AG04449 (cell line): ENCODE measurements at regions not wholly inside any gene's neighbourhood (a gene's known extent, or its start where the extent isn't known, plus 50 kb on each side); places are given as distances from the start of the nearest gene placed in this dataset.

Experiments used
- CTCF ChIA-PET: fragments of 350-600 bp; formaldehyde crosslinking; extraction: SDS; loops from one replicate; lab custom pipeline; 2021; ENCODE audit warnings: antibody characterized with exemption; lab: Yijun Ruan, JAX
- POLR2A ChIA-PET: fragments of 400-600, 350-600 bp; formaldehyde crosslinking; extraction: SDS; loops from one replicate; lab custom pipeline; 2020; ENCODE audit warnings: antibody characterized with exemption, inconsistent platforms; lab: Yijun Ruan, JAX
- DNase-seq: peaks from one replicate; pipeline ENCODE4 v3.0.0-alpha.2; 2010; ENCODE audit warnings: low read depth, low spot score
- H3K4me3 ChIP-seq: 2 replicates; pipeline ENCODE4 v1.5.1; 2011; ENCODE audit warnings: low read depth, mild to moderate bottlenecking, control low read depth, low read length
- CTCF ChIP-seq: IDR thresholded peaks from one replicate; pipeline ENCODE4 v1.5.1; 2011; ENCODE audit warnings: mild to moderate bottlenecking, moderate library complexity, low read length, control low read depth, inconsistent platforms; ENCODE audit not compliant: insufficient read depth; ENCODE audit errors: missing control alignments

- H3K4me3 ChIP-seq = no peak overlapping the region
- DNase-seq = no peak
- CTCF ChIA-PET = no interaction called here
- no peak for TF ChIP-seq CTCF
- POLR2A ChIA-PET = no interaction called here
These were observed 1033.6 kb downstream of the FAM181B start for GRCh38 chr11:81700076-81700475.

GRCh38 chr11:81687057-81687456, 1046.6 kb downstream of the FAM181B start:
- CTCF ChIA-PET = no interaction called here
- TF ChIP-seq CTCF = no peak
- no peak overlapping the region for H3K4me3 ChIP-seq
- POLR2A ChIA-PET = no interaction called here
- no peak for DNase-seq

- ChIA-PET POLR2A (no interaction called here), CTCF (no interaction called here)
- DNase-seq = no peak
- TF ChIP-seq CTCF = no peak
- no peak overlapping the region for H3K4me3 ChIP-seq
These were observed 1059.5 kb downstream of the FAM181B start for GRCh38 chr11:81674211-81674610.

- TF ChIP-seq CTCF = no peak
- H3K4me3 ChIP-seq = no peak overlapping the region
- DNase-seq = no peak
- ChIA-PET CTCF (no interaction called here), POLR2A (no interaction called here)
These were observed 1060.7 kb downstream of the FAM181B start for GRCh38 chr11:81673001-81673400.

GRCh38 chr11:81669935-81670543, 1063.6 kb downstream of the FAM181B start:
- no peak for TF ChIP-seq CTCF
- CTCF ChIA-PET = no interaction called here
- no peak overlapping the region for H3K4me3 ChIP-seq
- no peak for DNase-seq
- POLR2A ChIA-PET = no interaction called here

GRCh38 chr11:81658722-81659121, 1074.9 kb downstream of the FAM181B start:
- DNase-seq = no peak
- CTCF ChIA-PET = no interaction called here
- no peak overlapping the region for H3K4me3 ChIP-seq
- POLR2A ChIA-PET = no interaction called here
- TF ChIP-seq CTCF = no peak
